RWPE2 (cell line): ENCODE measurements at regions not wholly inside any gene's neighbourhood (a gene's known extent, or its start where the extent isn't known, plus 50 kb on each side); places are given as distances from the start of the nearest gene placed in this dataset.

Experiments
- ATAC-seq: fragments of 200-7000 bp; cut with Tn5 transposase; 3 replicates; pipeline ENCODE4 v1.9.1; 2021; ENCODE audit warnings: low read depth
- DNase-seq: peaks from one replicate; pipeline ENCODE4 v3.0.0-alpha.2; 2020; ENCODE audit warnings: low spot score
- H3K27ac ChIP-seq: fragments of 450-650 bp; 2 replicates; pipeline ENCODE4 v1.5.1; 2017; ENCODE audit warnings: mild to moderate bottlenecking; ENCODE audit not compliant: poor library complexity, severe bottlenecking
- H3K27me3 ChIP-seq: fragments of 250-450 bp; sonication (Bioruptor Pico); 2 replicates; pipeline ENCODE4 v1.5.1; 2021; ENCODE audit warnings: mild to moderate bottlenecking, moderate library complexity; ENCODE audit not compliant: insufficient read depth, poor library complexity, severe bottlenecking
- H3K36me3 ChIP-seq: fragments of 250-450 bp; sonication (Bioruptor Pico); 2 replicates; pipeline ENCODE4 v1.5.1; 2020; ENCODE audit warnings: low read depth, mild to moderate bottlenecking, moderate library complexity
- H3K4me1 ChIP-seq: fragments of 250-450 bp; sonication (Bioruptor Pico); 2 replicates; pipeline ENCODE4 v1.5.1; 2021; ENCODE audit warnings: mild to moderate bottlenecking, moderate library complexity; ENCODE audit not compliant: insufficient read depth, poor library complexity, severe bottlenecking
- H3K4me3 ChIP-seq: fragments of 250-450 bp; sonication (Bioruptor Pico); 2 replicates; pipeline ENCODE4 v1.5.1; 2021; ENCODE audit warnings: mild to moderate bottlenecking, moderate library complexity; ENCODE audit not compliant: severe bottlenecking
- H3K9me3 ChIP-seq: fragments of 250-450 bp; sonication (Bioruptor Pico); 2 replicates; pipeline ENCODE4 v1.5.1; 2021; ENCODE audit warnings: mild to moderate bottlenecking, moderate library complexity; ENCODE audit not compliant: severe bottlenecking
- CTCF ChIP-seq: fragments of 450-650 bp; IDR thresholded peaks from one replicate; pipeline ENCODE4 v1.5.1; 2017; ENCODE audit warnings: mild to moderate bottlenecking, moderate library complexity; ENCODE audit not compliant: poor library complexity, severe bottlenecking

GRCh38 chr3:34066328-34066727 is 267.9 kb downstream of the PDCD6IP start:
- Histone ChIP-seq H3K27ac (no peak overlapping the region), H3K4me1 (no peaks in the 10 kb centered on the region), H3K36me3 (no peaks in the 10 kb centered on the region), H3K4me3 (no peak overlapping the region), H3K9me3 (no peaks in the 10 kb centered on the region), H3K27me3 (no peaks in the 10 kb centered on the region)
- ATAC-seq (no peak; the same call in 2 of the 3 replicates), DNase-seq (no peak)
- no peak for TF ChIP-seq CTCF

GRCh38 chr3:34066999-34067398 is 268.6 kb downstream of the PDCD6IP start:
- no peak overlapping the region for H3K4me3 ChIP-seq
- no peaks in the 10 kb centered on the region for H3K4me1 ChIP-seq
- no peak for DNase-seq
- ATAC-seq = no peak
- no peaks in the 10 kb centered on the region for H3K9me3 ChIP-seq
- H3K27me3 ChIP-seq = no peaks in the 10 kb centered on the region
- TF ChIP-seq CTCF = no peak
- H3K36me3 ChIP-seq = no peaks in the 10 kb centered on the region
- no peak overlapping the region for H3K27ac ChIP-seq

GRCh38 chr3:34067536-34068051 is 269.2 kb downstream of the PDCD6IP start:
- Histone ChIP-seq H3K27ac (no peak overlapping the region), H3K4me3 (no peak overlapping the region), H3K9me3 (no peaks in the 10 kb centered on the region), H3K4me1 (no peaks in the 10 kb centered on the region), H3K36me3 (no peaks in the 10 kb centered on the region), H3K27me3 (no peaks in the 10 kb centered on the region)
- DNase-seq (no peak), ATAC-seq (no peak)
- TF ChIP-seq CTCF = no peak

- no peak for TF ChIP-seq CTCF
- ATAC-seq (no peak), DNase-seq (no peak)
- Histone ChIP-seq H3K4me1 (no peaks in the 10 kb centered on the region), H3K36me3 (no peaks in the 10 kb centered on the region), H3K9me3 (no peaks in the 10 kb centered on the region), H3K4me3 (no peak overlapping the region), H3K27ac (no peak overlapping the region), H3K27me3 (no peaks in the 10 kb centered on the region)
These were observed 270.1 kb downstream of the PDCD6IP start for GRCh38 chr3:34068505-34068904.

- Histone ChIP-seq H3K4me1 (no peaks in the 10 kb centered on the region), H3K9me3 (no peaks in the 10 kb centered on the region), H3K4me3 (no peak overlapping the region), H3K27me3 (no peaks in the 10 kb centered on the region), H3K27ac (no peak overlapping the region), H3K36me3 (no peaks in the 10 kb centered on the region)
- no peak for ATAC-seq
- TF ChIP-seq CTCF = no peak
- DNase-seq = no peak
These were observed 272.6 kb downstream of the PDCD6IP start for GRCh38 chr3:34070831-34071585.
